HEK293T (cell line): ENCODE measurements at regions not wholly inside any gene's neighbourhood (a gene's known extent, or its start where the extent isn't known, plus 50 kb on each side); places are given as distances from the start of the nearest gene placed in this dataset.

Experiments
- ARNT ChIP-seq: fragments of 450-650 bp; IDR thresholded peaks from 2 replicates; pipeline ENCODE4 v1.6.1; 2017; ENCODE audit warnings: mild to moderate bottlenecking
- BHLHE40 ChIP-seq: fragments of 450-650 bp; IDR thresholded peaks from 2 replicates; pipeline ENCODE4 v1.6.1; 2016; ENCODE audit warnings: mild to moderate bottlenecking, moderate library complexity, borderline replicate concordance
- CTBP1 ChIP-seq: fragments of 450-650 bp; IDR thresholded peaks from 2 replicates; pipeline ENCODE4 v1.6.1; 2016; ENCODE audit warnings: borderline replicate concordance
- FOXA1 ChIP-seq: fragments of 450-650 bp; IDR thresholded peaks from 2 replicates; pipeline ENCODE4 v1.6.1; 2016; ENCODE audit warnings: mild to moderate bottlenecking
- FOXK2 ChIP-seq: fragments of 450-650 bp; IDR thresholded peaks from 2 replicates; pipeline ENCODE4 v1.6.1; 2016; ENCODE audit warnings: mild to moderate bottlenecking
- FOXM1 ChIP-seq: fragments of 450-650 bp; IDR thresholded peaks from 2 replicates; pipeline ENCODE4 v1.6.1; 2017; ENCODE audit warnings: mild to moderate bottlenecking, borderline replicate concordance
- HDGF ChIP-seq: fragments of 450-650 bp; IDR thresholded peaks from 2 replicates; pipeline ENCODE4 v1.6.1; 2017; ENCODE audit warnings: antibody characterized with exemption, borderline replicate concordance
- SP1 ChIP-seq: fragments of 450-650 bp; IDR thresholded peaks from 2 replicates; pipeline ENCODE4 v1.6.1; 2017
- SUZ12 ChIP-seq: fragments of 450-650 bp; IDR thresholded peaks from 2 replicates; pipeline ENCODE4 v1.6.1; 2016; ENCODE audit warnings: mild to moderate bottlenecking
- ZNF384 ChIP-seq: fragments of 450-650 bp; IDR thresholded peaks from 2 replicates; pipeline ENCODE4 v1.6.1; 2016

DNA sequence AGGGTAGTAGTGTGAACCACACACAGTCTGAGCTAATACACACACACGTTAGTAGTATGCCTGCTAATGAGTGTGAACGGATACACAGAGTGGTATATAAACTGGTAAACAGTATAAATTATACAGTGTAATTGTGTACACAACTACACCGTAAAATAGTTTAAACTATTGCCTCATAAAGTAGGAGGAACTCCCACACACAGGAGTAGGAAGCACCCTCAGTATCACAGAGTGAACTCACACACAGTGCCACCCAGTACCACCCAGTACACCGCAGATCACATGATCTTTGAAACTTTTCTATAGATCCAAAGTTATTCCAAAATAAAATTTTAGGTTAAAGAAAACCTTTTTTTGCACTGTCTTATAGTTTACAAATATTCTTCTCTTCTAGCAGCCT is 275.1 kb downstream of the ADGRA3 start:
- TF ChIP-seq FOXA1 (no peak), SP1 (no peak), FOXM1 (no peak), FOXK2 (no peak), BHLHE40 (no peak), ARNT (no peak), CTBP1 (no peak), HDGF (no peak), SUZ12 (no peak), ZNF384 (no peak)
